Activated CD4-positive, alpha-beta memory T cell treated with anti-CD3 and anti-CD28 coated beads, Interleukin-2, amount 10 ng/mL, durations not matched to agents 7 days and 5 days (primary cell): ENCODE measurements at regions not wholly inside any gene's neighbourhood (a gene's known extent, or its start where the extent isn't known, plus 50 kb on each side); places are given as distances from the start of the nearest gene placed in this dataset.
"Not testable (repeated sequence)": the region's sequence is repeated elsewhere in the genome, so short reads cannot be mapped to it uniquely, and the experiment has no call there.

Source experiments
- CTCF ChIA-PET: fragments of 350-600 bp; sonication (Branson Sonifier 250); formaldehyde crosslinking; loops from one replicate; lab custom pipeline; 2021; ENCODE audit warnings: antibody characterized with exemption, inconsistent platforms; lab: Charles Lee
- POLR2A ChIA-PET: fragments of 350-600 bp; sonication (Branson Sonifier 250); formaldehyde crosslinking; loops from one replicate; lab custom pipeline; 2021; ENCODE audit warnings: antibody characterized with exemption; lab: Charles Lee
- DNase-seq: peaks from one replicate; pipeline ENCODE4 v3.0.0-alpha.2; 2020
- H3K27ac Mint-ChIP-seq: one replicate; pipeline ENCODE4 v1.8.0; 2021; ENCODE audit warnings: mild to moderate bottlenecking, mixed read lengths
- H3K27me3 Mint-ChIP-seq: one replicate; pipeline ENCODE4 v1.8.0; 2021; ENCODE audit warnings: mixed read lengths
- H3K36me3 Mint-ChIP-seq: one replicate; pipeline ENCODE4 v1.8.0; 2021; ENCODE audit warnings: low read depth, mixed read lengths
- H3K4me1 Mint-ChIP-seq: one replicate; pipeline ENCODE4 v1.8.0; 2021; ENCODE audit warnings: mixed read lengths
- H3K4me3 Mint-ChIP-seq: one replicate; pipeline ENCODE4 v1.8.0; 2021; ENCODE audit warnings: mild to moderate bottlenecking, mixed read lengths
- H3K9me3 Mint-ChIP-seq: one replicate; pipeline ENCODE4 v1.8.0; 2021; ENCODE audit warnings: mixed read lengths

DNA sequence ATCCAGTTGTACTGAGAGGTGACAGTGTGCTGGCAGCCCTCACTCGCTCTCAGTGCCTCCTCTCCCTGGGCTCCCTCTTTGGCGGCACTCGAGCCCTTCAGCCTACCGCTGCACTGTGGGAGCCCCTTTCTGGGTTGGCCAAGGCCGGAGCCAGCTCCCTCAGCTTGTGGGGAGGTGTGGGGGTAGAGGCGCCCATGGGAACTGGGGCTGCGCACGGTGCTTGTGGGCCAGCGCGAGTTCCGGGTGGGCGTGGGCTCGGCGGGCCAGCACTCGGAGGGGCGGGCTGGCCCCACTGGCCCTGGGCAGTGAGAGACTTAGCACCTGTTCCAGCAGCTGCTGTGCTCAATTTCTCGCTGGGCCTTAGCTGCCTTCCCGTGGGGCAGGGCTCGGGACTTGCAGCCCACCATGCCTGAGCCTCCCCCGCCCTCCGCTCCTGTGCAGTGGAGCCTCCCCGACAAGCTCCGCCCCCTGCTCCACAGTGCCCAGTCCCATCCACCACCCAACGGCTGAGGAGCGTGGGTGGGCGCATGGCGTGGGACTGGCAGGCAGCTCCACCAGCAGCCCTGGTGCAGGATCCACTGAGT, 342.2 kb upstream of the ZNF608 start:
- DNase-seq: no peak
- H3K36me3 Mint-ChIP-seq: no peaks in the 10 kb centered on the region
- H3K27me3 Mint-ChIP-seq: no peaks in the 10 kb centered on the region
- H3K9me3 Mint-ChIP-seq: peaks cover 8% of the 10 kb centered on the region
- POLR2A ChIA-PET: no interaction called here
- H3K4me3 Mint-ChIP-seq: no peak overlapping the region
- H3K4me1 Mint-ChIP-seq: no peaks in the 10 kb centered on the region
- H3K27ac Mint-ChIP-seq: no peak overlapping the region
- CTCF ChIA-PET: no interaction called here

DNA sequence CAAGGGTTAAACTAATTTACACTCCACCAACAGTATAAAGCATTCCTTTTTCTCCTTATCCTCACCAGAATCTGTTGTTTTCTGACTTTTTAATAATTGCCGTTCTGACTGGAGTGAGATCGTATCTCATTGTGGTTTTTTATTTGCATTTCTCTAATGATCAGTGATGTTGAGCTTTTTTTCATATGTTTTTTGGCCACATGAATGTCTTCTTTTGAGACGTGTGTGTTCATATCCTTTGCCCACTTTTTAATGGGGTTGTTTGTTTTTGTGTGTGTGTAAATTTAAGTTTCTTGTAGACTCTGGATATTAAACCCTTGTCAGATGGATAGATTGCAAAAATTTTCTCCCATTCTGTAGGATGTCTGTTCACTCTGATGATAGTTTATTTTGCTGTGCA, 345.7 kb upstream of the ZNF608 start:
- H3K27ac Mint-ChIP-seq, H3K4me1 Mint-ChIP-seq, H3K36me3 Mint-ChIP-seq, DNase-seq, H3K9me3 Mint-ChIP-seq, CTCF ChIA-PET, POLR2A ChIA-PET, H3K4me3 Mint-ChIP-seq, H3K27me3 Mint-ChIP-seq: not testable (repeated sequence)

DNA sequence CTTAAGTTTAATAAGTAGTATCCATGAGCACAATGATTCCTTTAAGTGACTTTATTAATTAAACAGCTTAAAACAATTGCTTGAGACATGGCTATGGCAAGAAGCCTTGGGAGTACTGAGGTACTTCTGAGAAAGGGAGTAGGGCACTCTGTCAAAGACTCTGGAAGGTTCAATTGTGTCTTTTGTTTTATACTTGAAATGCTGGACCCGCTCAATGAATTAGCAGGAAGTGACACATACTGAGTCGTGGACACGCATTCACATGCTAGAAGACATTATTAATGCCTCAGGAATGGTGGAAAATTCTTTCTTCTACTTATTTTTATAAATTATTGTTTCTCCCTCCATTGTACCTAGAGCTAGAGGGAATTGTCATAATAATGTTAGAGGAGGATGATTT, 347.3 kb upstream of the ZNF608 start:
- CTCF ChIA-PET: no interaction called here
- no peak overlapping the region for H3K4me3 Mint-ChIP-seq
- H3K27me3 Mint-ChIP-seq: no peaks in the 10 kb centered on the region
- H3K4me1 Mint-ChIP-seq: no peaks in the 10 kb centered on the region
- POLR2A ChIA-PET: no interaction called here
- no peaks in the 10 kb centered on the region for H3K9me3 Mint-ChIP-seq
- H3K36me3 Mint-ChIP-seq: no peaks in the 10 kb centered on the region
- no peak overlapping the region for H3K27ac Mint-ChIP-seq
- DNase-seq: no peak

DNA sequence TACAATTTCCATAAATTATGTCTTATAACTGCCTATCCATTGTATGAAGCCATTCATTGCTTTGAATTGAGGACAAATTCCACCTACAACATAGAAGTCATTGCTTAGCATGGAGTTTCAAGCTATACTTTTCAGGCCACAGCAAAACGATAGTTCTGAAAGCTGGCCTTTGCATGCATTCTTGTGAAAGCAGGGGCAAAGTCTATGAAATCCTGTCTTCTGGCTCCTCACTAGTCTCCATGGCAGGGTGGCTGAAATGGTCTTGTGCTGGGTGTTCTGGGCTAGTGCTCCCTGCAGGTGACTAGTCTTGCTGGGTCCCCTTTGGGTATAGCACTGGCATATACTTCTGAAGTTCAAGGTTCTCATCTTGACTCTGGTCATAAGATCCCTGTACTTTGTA, 353.9 kb upstream of the ZNF608 start:
- Mint-ChIP-seq H3K9me3 (no peaks in the 10 kb centered on the region), H3K27ac (no peak overlapping the region), H3K27me3 (no peaks in the 10 kb centered on the region), H3K36me3 (no peaks in the 10 kb centered on the region), H3K4me1 (no peaks in the 10 kb centered on the region), H3K4me3 (no peak overlapping the region)
- ChIA-PET POLR2A (no interaction called here), CTCF (no interaction called here)
- DNase-seq: no peak

DNA sequence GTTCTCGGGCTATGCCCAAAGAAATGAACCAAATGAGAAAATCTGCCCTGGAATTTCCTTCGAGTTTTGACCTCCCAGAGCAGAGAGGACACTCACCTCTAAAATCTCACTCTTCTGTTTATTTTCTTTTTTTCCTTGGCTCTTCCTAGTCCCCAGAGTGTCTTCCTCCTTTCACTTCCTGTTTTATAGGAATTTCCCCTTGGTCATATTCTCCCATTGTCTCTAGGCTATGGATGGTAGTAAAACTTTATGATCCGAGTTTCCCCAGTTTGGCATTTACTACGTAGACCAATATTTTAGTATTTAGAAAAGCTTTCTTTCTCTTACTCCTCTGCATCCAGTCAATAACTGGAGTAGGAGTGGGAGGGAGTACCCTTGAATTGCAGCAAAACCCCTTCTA, 354.5 kb upstream of the ZNF608 start:
- no peaks in the 10 kb centered on the region for H3K36me3 Mint-ChIP-seq
- no peaks in the 10 kb centered on the region for H3K9me3 Mint-ChIP-seq
- no peak for DNase-seq
- ChIA-PET CTCF (no interaction called here), POLR2A (no interaction called here)
- no peaks in the 10 kb centered on the region for H3K4me1 Mint-ChIP-seq
- H3K27me3 Mint-ChIP-seq: no peaks in the 10 kb centered on the region
- no peak overlapping the region for H3K4me3 Mint-ChIP-seq
- no peak overlapping the region for H3K27ac Mint-ChIP-seq

DNA sequence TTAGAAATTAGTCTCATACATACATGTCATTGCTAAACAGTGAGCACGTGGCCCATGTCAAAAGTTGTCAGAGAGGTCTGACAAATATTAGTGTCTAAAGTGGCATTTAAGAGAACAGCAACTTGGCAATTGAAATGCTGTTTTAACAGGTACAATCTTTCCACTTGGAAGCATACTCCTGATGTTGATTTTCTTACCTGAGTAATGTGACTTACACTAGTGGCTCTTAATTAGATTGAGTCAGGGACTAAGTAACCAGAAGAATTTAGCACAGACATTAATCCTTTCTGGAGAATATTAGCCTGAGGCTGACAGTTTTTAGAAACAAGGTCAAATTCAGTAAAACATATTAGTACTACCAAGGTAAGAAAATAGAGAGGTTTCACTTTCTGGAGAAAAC, 357.0 kb upstream of the ZNF608 start:
- H3K27ac Mint-ChIP-seq: no peak overlapping the region
- H3K9me3 Mint-ChIP-seq: peaks cover 3% of the 10 kb centered on the region
- ChIA-PET CTCF (no interaction called here), POLR2A (no interaction called here)
- H3K36me3 Mint-ChIP-seq: no peaks in the 10 kb centered on the region
- DNase-seq: no peak
- no peaks in the 10 kb centered on the region for H3K27me3 Mint-ChIP-seq
- H3K4me3 Mint-ChIP-seq: no peak overlapping the region
- no peaks in the 10 kb centered on the region for H3K4me1 Mint-ChIP-seq

DNA sequence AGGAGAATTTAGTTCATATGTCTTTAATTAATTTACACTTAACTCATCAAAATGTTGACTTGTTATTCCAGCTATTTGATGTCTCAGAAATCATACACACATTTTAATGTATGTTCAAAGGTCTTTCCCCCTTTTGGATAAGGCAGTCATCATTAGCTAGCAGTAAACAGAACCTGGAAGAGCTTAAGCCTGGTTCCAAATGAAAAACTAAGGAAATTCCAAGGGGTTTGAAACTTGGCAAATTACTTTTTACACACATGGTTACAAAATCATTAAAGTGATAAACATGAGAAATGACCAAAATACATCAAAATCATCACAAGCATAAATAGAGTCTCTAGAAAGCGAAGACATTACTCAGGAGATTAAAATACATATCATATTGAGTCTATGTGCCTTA, 359.8 kb upstream of the ZNF608 start:
- POLR2A ChIA-PET: no interaction called here
- Mint-ChIP-seq H3K27ac (no peak overlapping the region), H3K9me3 (peaks cover 9% of the 10 kb centered on the region), H3K4me3 (no peak overlapping the region), H3K4me1 (no peaks in the 10 kb centered on the region), H3K36me3 (no peaks in the 10 kb centered on the region), H3K27me3 (no peaks in the 10 kb centered on the region)
- CTCF ChIA-PET: no interaction called here
- DNase-seq: no peak

DNA sequence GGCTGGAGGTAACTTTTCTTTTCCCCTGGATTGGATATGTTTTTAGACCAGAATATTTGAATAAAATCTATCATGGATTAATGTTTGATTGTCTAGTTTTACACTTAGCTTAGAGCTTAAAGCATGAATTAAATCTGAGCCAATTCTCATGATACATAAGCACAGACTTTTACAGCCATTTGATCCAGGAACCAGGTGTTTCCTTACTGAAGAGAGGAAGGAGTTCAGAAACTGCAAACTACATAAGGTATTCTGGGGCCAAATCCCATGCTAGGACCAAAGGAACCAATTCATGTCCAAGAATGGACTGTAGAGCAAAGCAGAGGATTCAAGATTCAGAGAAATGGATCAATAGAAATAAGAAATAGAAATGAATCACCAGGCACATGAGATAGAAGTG, 360.4 kb upstream of the ZNF608 start:
- no peak for DNase-seq
- Mint-ChIP-seq H3K36me3 (no peaks in the 10 kb centered on the region), H3K4me1 (no peaks in the 10 kb centered on the region), H3K4me3 (no peak overlapping the region), H3K27me3 (no peaks in the 10 kb centered on the region), H3K9me3 (peaks cover 10% of the 10 kb centered on the region), H3K27ac (no peak overlapping the region)
- ChIA-PET POLR2A (no interaction called here), CTCF (no interaction called here)

DNA sequence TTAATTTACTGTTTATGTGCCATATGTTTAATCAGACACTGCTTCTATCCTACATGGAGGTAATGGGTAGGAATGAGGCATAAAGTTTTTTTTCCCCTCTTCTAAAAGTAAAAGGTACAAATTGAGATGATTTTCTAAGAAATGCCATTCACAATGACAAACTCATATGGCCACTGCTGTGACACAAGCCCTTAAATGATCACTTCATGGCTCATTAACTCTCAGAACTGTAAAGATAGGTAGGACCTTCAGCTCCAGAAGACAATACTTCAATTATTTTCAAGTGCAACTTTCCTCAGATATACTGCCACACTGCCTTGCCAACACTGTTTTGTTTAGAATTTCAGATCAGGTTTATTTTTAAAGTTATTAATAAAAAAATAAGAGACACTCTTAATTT, 362.9 kb upstream of the ZNF608 start:
- H3K4me3 Mint-ChIP-seq: no peak overlapping the region
- H3K36me3 Mint-ChIP-seq: no peaks in the 10 kb centered on the region
- H3K27me3 Mint-ChIP-seq: no peaks in the 10 kb centered on the region
- DNase-seq: no peak
- no peaks in the 10 kb centered on the region for H3K4me1 Mint-ChIP-seq
- CTCF ChIA-PET: no interaction called here
- POLR2A ChIA-PET: no interaction called here
- H3K27ac Mint-ChIP-seq: no peak overlapping the region
- peaks cover 11% of the 10 kb centered on the region for H3K9me3 Mint-ChIP-seq

DNA sequence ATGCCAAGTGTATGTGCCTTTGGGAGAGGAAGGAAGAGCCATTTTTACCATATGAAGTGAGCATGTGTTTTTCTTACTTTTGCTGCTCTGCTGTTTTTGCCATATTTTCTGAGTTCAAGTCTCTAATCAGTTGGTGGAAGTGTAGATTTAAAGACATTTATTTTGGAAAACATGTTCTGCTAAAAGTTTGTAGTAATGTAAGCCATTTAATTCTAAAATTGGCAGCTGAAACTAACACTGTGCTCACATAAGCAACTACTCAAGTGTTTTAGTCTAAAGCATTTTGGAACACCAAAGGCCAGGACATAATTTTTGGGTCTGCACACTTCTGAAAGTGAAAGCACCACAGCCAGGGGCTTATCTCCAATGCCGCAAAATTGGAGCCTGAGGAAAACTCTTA, 363.4 kb upstream of the ZNF608 start:
- Mint-ChIP-seq H3K36me3 (no peaks in the 10 kb centered on the region), H3K4me1 (no peaks in the 10 kb centered on the region), H3K9me3 (peaks cover 11% of the 10 kb centered on the region), H3K27me3 (no peaks in the 10 kb centered on the region), H3K4me3 (no peak overlapping the region), H3K27ac (no peak overlapping the region)
- ChIA-PET POLR2A (no interaction called here), CTCF (no interaction called here)
- DNase-seq: no peak

DNA sequence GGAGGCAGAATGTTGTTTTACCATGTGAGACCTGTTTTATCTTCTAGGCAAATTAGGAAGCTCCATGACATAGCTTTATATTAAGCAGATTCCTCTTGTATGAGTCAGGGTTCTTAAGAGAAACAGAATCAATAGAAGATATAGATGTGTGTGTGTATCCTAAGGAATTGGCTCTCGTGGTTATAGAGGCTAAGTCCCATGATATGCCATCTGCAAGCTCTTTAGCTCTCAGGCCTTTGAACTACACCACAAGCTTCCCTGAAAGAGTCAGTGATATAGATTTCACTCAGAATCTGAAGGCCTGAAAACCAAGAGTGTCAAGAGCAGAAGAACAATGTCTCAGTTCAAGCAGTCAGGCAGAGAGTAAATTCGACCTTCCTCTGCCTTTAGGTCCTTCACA, 365.8 kb upstream of the ZNF608 start:
- ChIA-PET POLR2A (no interaction called here), CTCF (no interaction called here)
- DNase-seq: no peak
- no peak overlapping the region for H3K27ac Mint-ChIP-seq
- no peaks in the 10 kb centered on the region for H3K27me3 Mint-ChIP-seq
- H3K4me3 Mint-ChIP-seq: no peak overlapping the region
- H3K36me3 Mint-ChIP-seq: no peaks in the 10 kb centered on the region
- H3K9me3 Mint-ChIP-seq: peaks cover 11% of the 10 kb centered on the region
- no peaks in the 10 kb centered on the region for H3K4me1 Mint-ChIP-seq

DNA sequence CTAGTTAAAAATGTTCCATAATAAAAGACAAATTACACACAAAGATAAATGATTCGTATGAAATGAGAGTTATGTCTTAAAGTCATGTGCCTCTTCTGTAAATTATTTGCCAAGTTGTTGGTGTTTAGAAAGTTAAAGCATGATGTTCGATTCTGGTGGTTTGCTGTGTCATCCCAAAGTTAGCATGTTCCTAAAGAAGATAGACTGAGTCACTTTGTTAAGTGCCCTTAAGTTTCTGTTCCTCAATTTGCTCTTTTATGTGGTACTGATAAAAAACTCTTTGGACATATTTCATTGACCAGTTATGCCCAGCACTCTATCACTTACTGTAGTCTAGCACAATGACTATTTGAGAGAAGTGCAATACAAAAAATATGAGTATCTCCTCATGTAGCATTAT, 366.9 kb upstream of the ZNF608 start:
- Mint-ChIP-seq H3K4me1 (no peaks in the 10 kb centered on the region), H3K27ac (no peak overlapping the region)
- CTCF ChIA-PET: no interaction called here

DNA sequence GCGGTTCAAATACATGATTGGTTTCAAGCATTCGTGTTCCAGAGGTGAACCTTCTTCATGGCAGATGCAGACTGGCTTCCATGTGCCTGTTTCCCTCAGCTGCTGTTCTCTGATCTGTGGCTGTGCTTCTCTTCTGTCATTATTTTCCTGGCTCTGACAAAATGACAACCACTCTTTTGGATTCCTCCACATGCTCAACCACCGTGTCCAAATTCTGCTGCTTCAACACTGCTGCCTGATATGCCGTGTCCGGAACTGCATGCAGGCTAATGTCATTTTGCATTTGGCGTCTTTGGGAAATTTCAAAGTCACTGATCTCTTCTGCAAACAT, 368.7 kb upstream of the ZNF608 start:
- no peaks in the 10 kb centered on the region for H3K4me1 Mint-ChIP-seq
- H3K27me3 Mint-ChIP-seq: no peaks in the 10 kb centered on the region
- H3K36me3 Mint-ChIP-seq: no peaks in the 10 kb centered on the region
- H3K27ac Mint-ChIP-seq: no peak overlapping the region
- CTCF ChIA-PET: no interaction called here
- POLR2A ChIA-PET: no interaction called here
- H3K4me3 Mint-ChIP-seq: no peak overlapping the region
- H3K9me3 Mint-ChIP-seq: peaks cover 16% of the 10 kb centered on the region
- no peak for DNase-seq

More for the DNA sequence above, 366.9 kb upstream of the ZNF608 start:
- no peaks in the 10 kb centered on the region for H3K27me3 Mint-ChIP-seq
- no peak overlapping the region for H3K4me3 Mint-ChIP-seq
- POLR2A ChIA-PET: no interaction called here
- DNase-seq: no peak
- H3K36me3 Mint-ChIP-seq: no peaks in the 10 kb centered on the region
- H3K9me3 Mint-ChIP-seq: peaks cover 14% of the 10 kb centered on the region

DNA sequence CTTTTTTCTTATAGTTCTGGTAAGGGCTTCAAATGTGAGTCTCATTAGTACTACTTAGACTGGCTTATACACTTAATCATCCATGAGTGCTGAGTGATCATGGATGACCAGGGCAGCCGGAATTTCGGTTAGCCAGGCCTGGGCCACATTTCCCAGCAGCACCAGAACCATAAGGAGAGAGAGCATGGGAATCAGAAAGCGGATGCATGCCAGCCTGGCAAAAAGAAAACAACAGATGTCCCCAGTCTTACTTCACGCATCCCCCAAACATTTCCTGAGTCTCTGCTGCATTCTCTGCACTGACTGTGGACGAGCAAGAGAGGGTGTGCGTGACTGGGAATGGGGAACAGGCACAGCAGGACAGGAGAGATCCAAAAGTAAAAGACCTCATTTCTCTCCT, 371.1 kb upstream of the ZNF608 start:
- no peaks in the 10 kb centered on the region for H3K36me3 Mint-ChIP-seq
- H3K4me1 Mint-ChIP-seq: no peaks in the 10 kb centered on the region
- H3K27ac Mint-ChIP-seq: no peak overlapping the region
- ChIA-PET POLR2A (no interaction called here), CTCF (no interaction called here)
- peaks cover 10% of the 10 kb centered on the region for H3K9me3 Mint-ChIP-seq
- DNase-seq: no peak
- H3K27me3 Mint-ChIP-seq: no peaks in the 10 kb centered on the region
- H3K4me3 Mint-ChIP-seq: no peak overlapping the region

DNA sequence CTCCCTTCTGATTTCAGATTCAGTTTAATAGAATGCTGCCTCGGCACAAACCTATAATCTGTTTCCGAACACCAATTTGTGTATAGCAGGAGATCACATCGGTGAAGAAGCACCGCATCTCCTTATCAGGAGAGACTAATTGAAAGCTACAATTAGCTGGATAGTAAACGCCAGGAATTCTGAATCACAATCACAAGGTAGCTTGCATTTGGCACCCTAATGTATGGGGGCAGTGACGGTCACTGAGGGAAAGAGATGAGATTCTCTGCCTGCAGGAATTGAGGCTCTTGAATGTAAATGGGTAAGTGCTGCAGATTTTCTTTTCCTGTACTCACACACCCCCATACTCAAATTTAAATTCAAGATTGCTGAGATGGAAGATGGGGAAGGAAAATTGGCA, 373.6 kb upstream of the ZNF608 start:
- DNase-seq: no peak
- Mint-ChIP-seq H3K27ac (no peak overlapping the region), H3K27me3 (no peaks in the 10 kb centered on the region), H3K4me1 (no peaks in the 10 kb centered on the region), H3K4me3 (no peak overlapping the region), H3K36me3 (no peaks in the 10 kb centered on the region), H3K9me3 (peaks cover 13% of the 10 kb centered on the region)
- ChIA-PET POLR2A (no interaction called here), CTCF (no interaction called here)
